ENCODE measurements at regions not wholly inside any gene's neighbourhood (a gene's known extent, or its start where the extent isn't known, plus 50 kb on each side); places are given as distances from the start of the nearest gene placed in this dataset.

GRCh38 chr5:20287640-20288039, 299.6 kb upstream of the CDH18 start:
- TF ChIP-seq, protein P1, sequence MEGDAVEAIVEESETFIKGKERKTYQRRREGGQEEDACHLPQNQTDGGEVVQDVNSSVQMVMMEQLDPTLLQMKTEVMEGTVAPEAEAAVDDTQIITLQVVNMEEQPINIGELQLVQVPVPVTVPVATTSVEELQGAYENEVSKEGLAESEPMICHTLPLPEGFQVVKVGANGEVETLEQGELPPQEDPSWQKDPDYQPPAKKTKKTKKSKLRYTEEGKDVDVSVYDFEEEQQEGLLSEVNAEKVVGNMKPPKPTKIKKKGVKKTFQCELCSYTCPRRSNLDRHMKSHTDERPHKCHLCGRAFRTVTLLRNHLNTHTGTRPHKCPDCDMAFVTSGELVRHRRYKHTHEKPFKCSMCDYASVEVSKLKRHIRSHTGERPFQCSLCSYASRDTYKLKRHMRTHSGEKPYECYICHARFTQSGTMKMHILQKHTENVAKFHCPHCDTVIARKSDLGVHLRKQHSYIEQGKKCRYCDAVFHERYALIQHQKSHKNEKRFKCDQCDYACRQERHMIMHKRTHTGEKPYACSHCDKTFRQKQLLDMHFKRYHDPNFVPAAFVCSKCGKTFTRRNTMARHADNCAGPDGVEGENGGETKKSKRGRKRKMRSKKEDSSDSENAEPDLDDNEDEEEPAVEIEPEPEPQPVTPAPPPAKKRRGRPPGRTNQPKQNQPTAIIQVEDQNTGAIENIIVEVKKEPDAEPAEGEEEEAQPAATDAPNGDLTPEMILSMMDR (IDR thresholded peaks at IDR 0.05) = no peak
- Histone ChIP-seq H3K4me1 (no peaks in the 10 kb centered on the region), H3K79me2 (no peaks in the 10 kb centered on the region), H3K9ac (no peak overlapping the region), H2AFZ (no peak overlapping the region), H3K27me3 (ENCODE audit: control insufficient read depth, insufficient read depth, low read length) (no peaks in the 10 kb centered on the region), H3K4me2 (ENCODE audit: low read length) (no peak overlapping the region), H3K36me3 (ENCODE audit: control insufficient read depth, insufficient read depth, low read length) (no peaks in the 10 kb centered on the region), H3K4me3 (ENCODE audit: low read depth, low read length) (no peak overlapping the region), H3K27ac (no peak overlapping the region), H3K9me3 (ENCODE audit: control insufficient read depth, low read length) (no peaks in the 10 kb centered on the region)

DNA sequence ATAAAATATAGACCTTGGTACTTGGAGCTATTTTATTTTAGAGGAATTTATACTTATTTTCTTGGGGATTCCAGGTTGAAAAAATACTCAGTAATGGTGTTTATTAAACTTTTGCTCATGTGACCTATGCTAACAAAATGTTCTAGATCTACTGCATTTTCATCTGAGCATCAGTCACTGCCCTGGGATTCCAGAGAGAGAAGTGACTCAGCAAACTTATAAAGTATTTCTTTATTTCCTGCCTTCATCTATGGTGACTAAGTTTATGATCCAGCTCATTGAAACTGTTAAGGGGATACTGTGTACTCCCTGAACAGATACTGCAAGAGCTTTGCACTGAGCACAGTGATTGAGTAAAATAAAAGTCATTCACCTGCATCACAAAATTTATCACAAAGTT, 298.5 kb upstream of the CDH18 start:
- TF ChIP-seq, protein P1 (IDR thresholded peaks at IDR 0.05) = no peak
- Histone ChIP-seq H3K4me2 (ENCODE audit: low read length) (no peak overlapping the region), H3K36me3 (ENCODE audit: control insufficient read depth, insufficient read depth, low read length) (no peaks in the 10 kb centered on the region), H3K79me2 (no peaks in the 10 kb centered on the region), H3K9me3 (ENCODE audit: control insufficient read depth, low read length) (no peaks in the 10 kb centered on the region), H3K27ac (no peak overlapping the region), H3K27me3 (ENCODE audit: control insufficient read depth, insufficient read depth, low read length) (no peaks in the 10 kb centered on the region), H3K4me3 (ENCODE audit: low read depth, low read length) (no peak overlapping the region), H3K4me1 (no peaks in the 10 kb centered on the region), H2AFZ (no peak overlapping the region), H3K9ac (no peak overlapping the region)

GRCh38 chr5:20276959-20277263, 288.9 kb upstream of the CDH18 start:
- TF ChIP-seq, protein P1 (IDR thresholded peaks at IDR 0.05) = no peak
- H3K4me3 ChIP-seq (ENCODE audit: low read depth, low read length) = no peak overlapping the region
- no peaks in the 10 kb centered on the region for H3K36me3 ChIP-seq (ENCODE audit: control insufficient read depth, insufficient read depth, low read length)
- H3K4me1 ChIP-seq = no peaks in the 10 kb centered on the region
- H2AFZ ChIP-seq = no peak overlapping the region
- no peaks in the 10 kb centered on the region for H3K27me3 ChIP-seq (ENCODE audit: control insufficient read depth, insufficient read depth, low read length)
- no peak overlapping the region for H3K4me2 ChIP-seq (ENCODE audit: low read length)
- H3K79me2 ChIP-seq = no peaks in the 10 kb centered on the region
- no peak overlapping the region for H3K27ac ChIP-seq
- H3K9ac ChIP-seq = no peak overlapping the region
- H3K9me3 ChIP-seq (ENCODE audit: control insufficient read depth, low read length) = no peaks in the 10 kb centered on the region

DNA sequence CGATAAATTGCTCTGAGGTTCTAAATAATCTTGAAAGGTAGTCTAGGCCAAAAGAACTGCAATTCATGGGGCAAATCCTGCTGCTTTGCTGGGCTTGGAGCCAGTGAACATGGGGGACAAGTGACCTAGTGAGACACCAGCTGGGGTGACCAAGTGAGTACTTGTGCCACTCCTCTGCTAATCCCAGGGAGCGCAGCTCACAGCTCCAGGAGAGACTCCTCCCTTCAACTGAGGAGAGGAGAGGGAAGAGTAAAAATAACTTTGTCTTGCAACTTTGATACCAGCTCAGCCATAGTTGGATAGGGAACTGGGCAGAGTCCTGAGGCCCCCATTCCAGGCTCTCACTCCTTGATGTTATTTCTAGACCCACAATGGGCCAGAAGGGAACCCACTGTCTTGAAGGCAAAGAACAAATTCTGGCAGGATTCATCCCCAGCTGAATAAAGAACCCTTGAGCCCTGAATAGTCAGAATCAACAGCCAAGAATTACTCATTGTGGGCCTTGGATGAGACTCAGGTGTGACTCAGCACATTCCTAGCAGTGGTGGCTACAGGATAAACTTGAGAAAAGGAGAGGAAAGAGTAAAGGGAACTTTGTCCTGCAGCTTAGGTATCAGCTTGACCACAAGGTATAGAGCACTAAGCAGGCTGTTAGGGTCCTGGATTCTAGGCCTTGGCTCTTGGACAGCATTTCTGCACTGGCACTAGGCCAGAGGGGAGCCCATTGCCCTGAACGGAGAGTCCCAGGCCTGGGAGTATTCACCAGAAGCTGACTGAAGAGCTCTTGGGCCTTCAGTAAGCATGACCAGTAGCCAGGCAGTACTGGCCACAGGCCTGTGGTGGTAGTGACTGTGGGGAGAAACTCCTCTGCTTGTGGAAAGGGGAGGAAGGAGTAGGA, 288.3 kb upstream of the CDH18 start:
- Histone ChIP-seq H3K36me3 (ENCODE audit: control insufficient read depth, insufficient read depth, low read length) (no peaks in the 10 kb centered on the region), H3K27me3 (ENCODE audit: control insufficient read depth, insufficient read depth, low read length) (no peaks in the 10 kb centered on the region), H3K9ac (no peak overlapping the region), H3K9me3 (ENCODE audit: control insufficient read depth, low read length) (no peaks in the 10 kb centered on the region), H2AFZ (no peak overlapping the region), H3K4me3 (ENCODE audit: low read depth, low read length) (no peak overlapping the region), H3K27ac (no peak overlapping the region), H3K4me2 (ENCODE audit: low read length) (no peak overlapping the region), H3K4me1 (no peaks in the 10 kb centered on the region), H3K79me2 (no peaks in the 10 kb centered on the region)
- TF ChIP-seq, protein P1 (IDR thresholded peaks at IDR 0.05) = no peak

- Histone ChIP-seq H2AFZ (no peak overlapping the region), H3K27me3 (ENCODE audit: control insufficient read depth, insufficient read depth, low read length) (no peaks in the 10 kb centered on the region), H3K4me3 (ENCODE audit: low read depth, low read length) (no peak overlapping the region), H3K79me2 (no peaks in the 10 kb centered on the region), H3K9ac (no peak overlapping the region), H3K4me2 (ENCODE audit: low read length) (no peak overlapping the region), H3K9me3 (ENCODE audit: control insufficient read depth, low read length) (no peaks in the 10 kb centered on the region), H3K36me3 (ENCODE audit: control insufficient read depth, insufficient read depth, low read length) (no peaks in the 10 kb centered on the region), H3K27ac (no peak overlapping the region), H3K4me1 (no peaks in the 10 kb centered on the region)
- TF ChIP-seq, protein P1 (IDR thresholded peaks at IDR 0.05) = no peak
These were observed 278.1 kb upstream of the CDH18 start for GRCh38 chr5:20266066-20266465.
